NCI-H526 (cell line): ENCODE measurements at regions not wholly inside any gene's neighbourhood (a gene's known extent, or its start where the extent isn't known, plus 50 kb on each side); places are given as distances from the start of the nearest gene placed in this dataset.

Experiments used
- DNase-seq, 2 experiments: peaks; one replicate each; lab custom pipeline; 2025; lab: John Stamatoyannopoulos, UW

GRCh38 chr21:27426196-27426595 is 459.3 kb upstream of the ADAMTS5 start:
- no peak for DNase-seq

GRCh38 chr21:27425574-27425973 is 458.7 kb upstream of the ADAMTS5 start:
- no peak for DNase-seq

- no peak for DNase-seq
These were observed 458.3 kb upstream of the ADAMTS5 start for GRCh38 chr21:27425172-27425571.

GRCh38 chr21:27424601-27425000 is 457.7 kb upstream of the ADAMTS5 start:
- no peak for DNase-seq

GRCh38 chr21:27423906-27424595 is 457.2 kb upstream of the ADAMTS5 start:
- DNase-seq = no peak

- DNase-seq = no peak
These were observed 456.1 kb upstream of the ADAMTS5 start for GRCh38 chr21:27423038-27423437.

- DNase-seq = no peak
These were observed 455.5 kb upstream of the ADAMTS5 start for GRCh38 chr21:27422435-27422834.

GRCh38 chr21:27421654-27422053 is 454.8 kb upstream of the ADAMTS5 start:
- DNase-seq = no peak

GRCh38 chr21:27419153-27419552 is 452.3 kb upstream of the ADAMTS5 start:
- no peak for DNase-seq

GRCh38 chr21:27418346-27418745 is 451.5 kb upstream of the ADAMTS5 start:
- DNase-seq = no peak

- no peak for DNase-seq
These were observed 445.6 kb upstream of the ADAMTS5 start for GRCh38 chr21:27412530-27412929.

GRCh38 chr21:27408826-27409225 is 441.9 kb upstream of the ADAMTS5 start:
- DNase-seq = no peak

- DNase-seq = no peak
These were observed 440.4 kb upstream of the ADAMTS5 start for GRCh38 chr21:27407271-27407670.

GRCh38 chr21:27406300-27407009 is 439.6 kb upstream of the ADAMTS5 start:
- DNase-seq = no peak

- no peak for DNase-seq
These were observed 436.1 kb upstream of the ADAMTS5 start for GRCh38 chr21:27403011-27403410.

- no peak for DNase-seq
These were observed 433.2 kb upstream of the ADAMTS5 start for GRCh38 chr21:27400045-27400444.

GRCh38 chr21:27397578-27397977 is 430.7 kb upstream of the ADAMTS5 start:
- no peak for DNase-seq

GRCh38 chr21:27393726-27394125 is 426.8 kb upstream of the ADAMTS5 start:
- no peak for DNase-seq

GRCh38 chr21:27391990-27392389 is 425.1 kb upstream of the ADAMTS5 start:
- no peak for DNase-seq

- no peak for DNase-seq
These were observed 423.5 kb upstream of the ADAMTS5 start for GRCh38 chr21:27390384-27390783.

- DNase-seq = no peak
These were observed 421.9 kb upstream of the ADAMTS5 start for GRCh38 chr21:27388825-27389224.

GRCh38 chr21:27382404-27382803 is 415.5 kb upstream of the ADAMTS5 start:
- DNase-seq = no peak

GRCh38 chr21:27380303-27380702 is 413.4 kb upstream of the ADAMTS5 start:
- no peak for DNase-seq

GRCh38 chr21:27379354-27379753 is 412.5 kb upstream of the ADAMTS5 start:
- DNase-seq = no peak
